Neural progenitor cell (in vitro differentiated cells): ENCODE measurements at regions not wholly inside any gene's neighbourhood (a gene's known extent, or its start where the extent isn't known, plus 50 kb on each side); places are given as distances from the start of the nearest gene placed in this dataset.

Source experiments
- CTCF ChIP-seq: fragments of 200-600 bp; sonication (generic); IDR thresholded peaks from 2 replicates; pipeline ENCODE4 v1.5.1; 2017; ENCODE audit warnings: antibody characterized with exemption, mild to moderate bottlenecking
- EZH2 ChIP-seq: fragments of 200-600 bp; sonication (generic); IDR thresholded peaks from 2 replicates; pipeline ENCODE4 v1.6.1; 2017; ENCODE audit warnings: antibody characterized with exemption, mild to moderate bottlenecking, moderate library complexity
- EZH2phosphoT487 ChIP-seq: fragments of 200-600 bp; sonication (generic); IDR thresholded peaks from 2 replicates; pipeline ENCODE4 v1.6.1; 2017; ENCODE audit warnings: antibody characterized with exemption

GRCh38 chr12:13417516-13417915, 221.0 kb downstream of the EMP1 start:
- TF ChIP-seq CTCF (no peak), EZH2phosphoT487 (no peak), EZH2 (no peak)
